Psoas muscle (tissue), 7 donors: ENCODE measurements at regions not wholly inside any gene's neighbourhood (a gene's known extent, or its start where the extent isn't known, plus 50 kb on each side); places are given as distances from the start of the nearest gene placed in this dataset.

Experiments used
- ATAC-seq, 4 donors: fragments of 200-7000 bp; cut with Tn5 transposase; one replicate each; pipeline ENCODE4 v1.9.1; 2020; ENCODE audit warnings: moderate library complexity in 3 of 4, mild to moderate bottlenecking in 2 of 4
- DNase-seq, 2 donors: peaks; one replicate each; pipeline ENCODE4 v3.0.0-alpha.2; 2020
- H3K27ac ChIP-seq: fragments of 200-600 bp; one replicate; pipeline ENCODE4 v1.8.0; 2022
- H3K27me3 ChIP-seq, 3 donors: fragments of 200-600 bp in 1 of 3; one replicate each; pipeline versions ENCODE4 v1.6.1 to v1.8.0; 2013 to 2022; ENCODE audit warnings: low read length in 2 of 3, mild to moderate bottlenecking in 2 of 3, moderate library complexity in 1 of 3; ENCODE audit not compliant: insufficient read depth in 3 of 3
- H3K36me3 ChIP-seq, 2 donors: fragments of 200-600 bp in 1 of 2; one replicate each; pipeline versions ENCODE4 v1.6.1 to v1.8.0; 2013 to 2022; ENCODE audit warnings: low read depth in 1 of 2, mild to moderate bottlenecking in 1 of 2, moderate library complexity in 1 of 2; ENCODE audit not compliant: insufficient read depth in 1 of 2
- H3K4me1 ChIP-seq: fragments of 200-600 bp; one replicate; pipeline ENCODE4 v1.8.0; 2022
- H3K4me3 ChIP-seq: fragments of 200-600 bp; one replicate; pipeline ENCODE4 v1.8.0; 2022; ENCODE audit warnings: mild to moderate bottlenecking
- H3K9me3 ChIP-seq: fragments of 200-600 bp; one replicate; pipeline ENCODE4 v1.8.0; 2022
- WGBS, 3 donors: extraction: QIAGEN DNeasy Blood & Tissue Kit; methylation state at CpG; one replicate each; pipeline versions ENCODE4 v1.1.6 to v1.1.7; 2013; 5-methylcytosine and 5-hydroxymethylcytosine counted together
- intact Hi-C, 2 donors: fragments of 100-400 bp; cut with DNase I; formaldehyde crosslinking; loops; one replicate each; pipeline versions ENCODE4 v1.11.0 to v1.14.2; 2022
- TF ChIP-seq, protein P1 (sequence below): fragments of 200-600 bp; IDR thresholded peaks from one replicate; pipeline ENCODE4 v1.8.0; 2022; ENCODE audit warnings: antibody characterized with exemption
- donor health status: healthy with polysubstance abuse.
- donor health status: DM: no; HTN: no; CAD: no; lungs with moderate emphysema.
- donor health status: Bipolar disorder and iron deficiency.
- donor health status: healthy.
- donor health status: DM: yes; HTN: yes; CAD: no.
- donor health status: DM: no; HTN: no; CAD: no.
- donor health status: DM: yes; HTN: yes; CAD: no.

DNA sequence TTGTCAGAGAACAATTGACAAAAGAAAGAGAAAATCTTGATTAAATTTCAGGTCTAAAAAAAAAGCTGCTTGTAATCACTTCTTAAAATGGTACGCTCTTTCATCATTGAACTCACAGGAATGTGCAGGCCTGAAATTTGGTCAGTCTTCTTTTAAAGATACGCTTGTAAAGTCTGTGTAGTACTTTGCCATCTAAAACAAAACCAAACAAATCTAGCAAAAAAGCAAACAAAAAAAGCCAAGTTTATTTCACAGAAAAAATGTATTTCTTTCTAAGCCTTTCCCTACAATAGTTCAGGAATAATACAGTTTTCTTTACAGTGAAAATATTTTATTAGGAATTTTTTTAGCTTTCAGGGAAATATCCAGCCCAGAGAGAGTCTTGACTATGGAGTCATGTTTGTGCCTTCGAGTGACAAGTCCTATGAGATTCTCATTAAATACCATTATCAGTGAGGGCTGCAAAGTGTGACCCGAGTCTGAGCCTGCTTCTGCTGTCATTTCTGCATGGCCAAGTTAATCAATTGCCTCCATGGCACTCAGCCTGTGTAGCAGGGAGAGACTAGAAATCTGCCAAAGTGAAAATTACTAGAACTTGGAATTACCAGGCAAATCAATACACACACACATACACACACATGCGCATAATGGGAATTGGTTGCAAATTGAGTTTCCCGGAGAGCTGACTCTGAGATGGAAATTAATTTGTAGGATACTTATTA is 172.6 kb downstream of the OTUD1 start:
- Histone ChIP-seq H3K36me3 (no peaks in the 10 kb centered on the region), H3K27ac (no peak overlapping the region), H3K4me1 (peaks cover 10% of the 10 kb centered on the region), H3K4me3 (no peak overlapping the region), H3K9me3 (no peaks in the 10 kb centered on the region), H3K27me3 (peaks cover 0 to 2% (median 0%) of the 10 kb centered on the region in 3 donors)
- WGBS, 3 donors: 63 to 83% (median 79%) methylated on average over 6 of the region's 6 CpGs
- TF ChIP-seq, protein P1, sequence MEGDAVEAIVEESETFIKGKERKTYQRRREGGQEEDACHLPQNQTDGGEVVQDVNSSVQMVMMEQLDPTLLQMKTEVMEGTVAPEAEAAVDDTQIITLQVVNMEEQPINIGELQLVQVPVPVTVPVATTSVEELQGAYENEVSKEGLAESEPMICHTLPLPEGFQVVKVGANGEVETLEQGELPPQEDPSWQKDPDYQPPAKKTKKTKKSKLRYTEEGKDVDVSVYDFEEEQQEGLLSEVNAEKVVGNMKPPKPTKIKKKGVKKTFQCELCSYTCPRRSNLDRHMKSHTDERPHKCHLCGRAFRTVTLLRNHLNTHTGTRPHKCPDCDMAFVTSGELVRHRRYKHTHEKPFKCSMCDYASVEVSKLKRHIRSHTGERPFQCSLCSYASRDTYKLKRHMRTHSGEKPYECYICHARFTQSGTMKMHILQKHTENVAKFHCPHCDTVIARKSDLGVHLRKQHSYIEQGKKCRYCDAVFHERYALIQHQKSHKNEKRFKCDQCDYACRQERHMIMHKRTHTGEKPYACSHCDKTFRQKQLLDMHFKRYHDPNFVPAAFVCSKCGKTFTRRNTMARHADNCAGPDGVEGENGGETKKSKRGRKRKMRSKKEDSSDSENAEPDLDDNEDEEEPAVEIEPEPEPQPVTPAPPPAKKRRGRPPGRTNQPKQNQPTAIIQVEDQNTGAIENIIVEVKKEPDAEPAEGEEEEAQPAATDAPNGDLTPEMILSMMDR: no peak
- intact Hi-C loops: no loop called here
- ATAC-seq (no peak), DNase-seq (no peak)

DNA sequence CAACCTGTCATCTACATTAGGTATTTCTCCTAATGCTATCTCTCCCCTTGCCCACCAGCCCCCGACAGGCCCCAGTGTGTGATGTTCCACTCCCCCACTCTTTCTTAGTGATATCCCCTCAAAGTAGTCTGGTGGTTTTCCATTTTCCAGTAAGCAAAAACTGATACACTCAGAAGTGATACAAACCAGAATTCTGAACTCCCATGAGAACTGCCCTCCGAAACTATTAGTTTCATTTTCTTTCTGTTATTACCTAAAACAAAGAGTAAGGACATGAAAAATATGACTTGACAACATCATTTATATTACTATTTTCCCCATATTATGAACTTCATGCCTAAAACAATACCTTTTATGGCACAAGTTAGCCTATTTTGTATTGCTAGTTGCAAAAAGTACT is 175.0 kb downstream of the OTUD1 start:
- WGBS, 3 donors: 81 to 92% (median 91%) methylated on average over 2 of the region's 2 CpGs
- DNase-seq: no peak
- peaks cover 0 to 2% (median 0%) of the 10 kb centered on the region in 3 donors for H3K27me3 ChIP-seq
- intact Hi-C loops: no loop called here
- TF ChIP-seq, protein P1: no peak
- no peaks in the 10 kb centered on the region for H3K9me3 ChIP-seq
- no peak overlapping the region for H3K27ac ChIP-seq
- ATAC-seq: no peak
- no peaks in the 10 kb centered on the region for H3K36me3 ChIP-seq
- peaks cover 10% of the 10 kb centered on the region for H3K4me1 ChIP-seq
- no peak overlapping the region for H3K4me3 ChIP-seq

DNA sequence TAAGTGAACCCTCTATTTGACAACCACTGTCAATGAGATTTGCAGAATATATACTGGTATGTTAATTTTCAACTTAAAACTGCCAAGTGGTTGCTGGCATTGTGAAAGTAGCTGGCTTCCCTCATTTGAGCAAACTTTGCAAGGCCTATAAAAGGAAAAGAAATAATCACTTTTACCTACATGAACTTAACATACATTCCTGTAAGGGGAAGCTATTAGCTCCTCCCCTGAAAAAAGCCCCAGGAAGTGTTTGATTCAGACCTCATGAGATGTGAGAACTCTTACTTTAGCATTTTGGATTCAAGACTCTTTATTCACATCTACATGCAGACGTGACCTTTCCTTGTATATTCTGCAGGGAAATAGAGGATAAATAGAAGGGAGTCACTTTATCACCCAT is 175.6 kb downstream of the OTUD1 start:
- H3K4me3 ChIP-seq: no peak overlapping the region
- peaks cover 0 to 2% (median 0%) of the 10 kb centered on the region in 3 donors for H3K27me3 ChIP-seq
- H3K4me1 ChIP-seq: peaks cover 10% of the 10 kb centered on the region
- ATAC-seq: no peak
- TF ChIP-seq, protein P1: no peak
- 69 to 79% (median 73%) methylated on average over 1 of the region's 1 CpG for WGBS, 3 donors
- H3K9me3 ChIP-seq: no peaks in the 10 kb centered on the region
- H3K36me3 ChIP-seq: no peaks in the 10 kb centered on the region
- no peak overlapping the region for H3K27ac ChIP-seq
- intact Hi-C loops: no loop called here
- DNase-seq: no peak

DNA sequence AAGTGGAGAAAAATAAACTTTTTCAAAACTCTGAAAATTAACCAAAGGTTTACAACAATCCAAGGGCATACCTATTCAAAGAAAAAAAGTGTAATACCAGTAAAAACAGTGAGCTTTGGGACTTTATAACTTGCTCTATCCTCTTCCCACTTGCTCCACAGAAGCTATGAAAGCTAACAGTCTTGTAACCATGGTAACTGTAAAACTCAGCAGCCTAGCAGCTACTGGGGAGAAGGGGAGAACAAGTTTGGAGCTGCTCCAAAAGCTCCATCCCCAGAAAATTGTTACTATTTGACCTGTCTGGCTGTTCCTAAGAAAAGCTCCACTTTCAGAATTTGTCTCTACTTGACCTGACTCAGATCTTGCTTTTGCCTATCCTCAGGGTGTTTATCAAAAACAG is 191.5 kb downstream of the OTUD1 start:
- Histone ChIP-seq H3K9me3 (no peaks in the 10 kb centered on the region), H3K27me3 (no peaks in the 10 kb centered on the region), H3K36me3 (no peaks in the 10 kb centered on the region), H3K4me3 (no peak overlapping the region), H3K4me1 (no peaks in the 10 kb centered on the region), H3K27ac (no peak overlapping the region)
- no peak for DNase-seq
- no peak for ATAC-seq
- intact Hi-C loops: no loop called here
- TF ChIP-seq, protein P1: no peak

DNA sequence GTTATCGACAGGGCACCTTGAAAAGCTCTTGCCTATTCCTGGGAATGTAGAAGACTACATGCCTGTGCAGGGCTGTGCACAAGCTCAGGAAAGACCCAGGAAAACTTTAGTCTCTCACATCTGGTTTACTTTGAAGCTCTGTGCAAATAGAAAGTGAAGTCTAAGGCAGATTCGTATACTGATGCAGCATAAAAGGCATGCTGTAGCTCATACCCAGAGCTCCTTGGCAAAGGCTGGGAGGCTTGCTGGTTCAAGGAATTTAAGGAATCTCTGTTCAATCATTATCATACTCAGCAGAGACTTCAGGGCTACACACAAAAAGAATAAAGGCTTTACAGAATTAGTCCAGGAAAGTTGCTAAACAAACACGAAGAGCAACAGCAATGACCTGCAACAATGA is 192.0 kb downstream of the OTUD1 start:
- TF ChIP-seq, protein P1: no peak
- ATAC-seq (no peak), DNase-seq (no peak)
- H3K27me3 ChIP-seq: no peaks in the 10 kb centered on the region
- no peak overlapping the region for H3K27ac ChIP-seq
- H3K4me3 ChIP-seq: no peak overlapping the region
- no peaks in the 10 kb centered on the region for H3K4me1 ChIP-seq
- whole genome bisulfite sequencing, 3 donors: 50 to 54% (median 51%) methylated on average over 3 of the region's 3 CpGs
- H3K9me3 ChIP-seq: no peaks in the 10 kb centered on the region
- intact Hi-C loops: no loop called here
- no peaks in the 10 kb centered on the region for H3K36me3 ChIP-seq
